ENCODE measurements at regions not wholly inside any gene's neighbourhood (a gene's known extent, or its start where the extent isn't known, plus 50 kb on each side); places are given as distances from the start of the nearest gene placed in this dataset.

GRCh38 chr4:38582889-38583470 lies 81.0 kb upstream of the KLF3 start:
- no peak for TF ChIP-seq REST (IDR thresholded peaks at IDR 0.05; ENCODE audit: borderline replicate concordance)
- no peak for TF ChIP-seq CTCF (IDR thresholded peaks at IDR 0.05; ENCODE audit: poor library complexity, severe bottlenecking)
- TF ChIP-seq EZH2 (IDR thresholded peaks at IDR 0.05; ENCODE audit: borderline replicate concordance, insufficient read depth, low read length, poor library complexity, severe bottlenecking): no peak
- no peak for TF ChIP-seq MXI1 (conservative IDR thresholded peaks at IDR 0.05; ENCODE audit: poor library complexity, severe bottlenecking)
